ENCODE measurements at regions not wholly inside any gene's neighbourhood (a gene's known extent, or its start where the extent isn't known, plus 50 kb on each side); places are given as distances from the start of the nearest gene placed in this dataset.

DNA sequence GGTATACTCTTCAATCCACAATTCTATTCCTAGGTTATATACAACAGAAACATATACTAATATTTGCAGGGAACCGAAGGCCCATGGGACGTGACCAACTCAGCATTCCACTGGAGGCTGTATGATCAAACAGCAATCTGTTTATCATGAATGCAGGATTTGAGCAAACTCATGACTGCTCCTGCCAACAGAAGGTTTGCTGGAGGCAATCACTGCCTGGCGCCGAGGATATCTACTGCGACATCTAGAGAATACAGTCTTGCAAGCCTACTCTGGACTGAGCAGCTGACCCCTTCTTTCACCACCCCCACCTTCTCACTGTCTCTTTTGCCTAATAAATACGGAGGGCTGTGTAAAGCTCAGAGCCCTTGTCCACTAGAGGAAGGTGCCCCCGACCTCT, 90.5 kb upstream of the CDH10 start:
- H3K4me1 Mint-ChIP-seq: no peaks in the 10 kb centered on the region
- no peak for DNase-seq
- H3K9me3 ChIP-seq: no peaks in the 10 kb centered on the region
- H3K27ac ChIP-seq (ENCODE audit: low read length): no peak overlapping the region
- H3K4me1 ChIP-seq (ENCODE audit: control insufficient read depth in 1 of 2, extremely low read depth in 1 of 2, insufficient read depth in 2 of 2, low read length in 2 of 2): no peaks in the 10 kb centered on the region
- no peak overlapping the region for H3K27ac Mint-ChIP-seq
- ATAC-seq (replicated peaks in 1 of 4): no peak
- WGBS (ENCODE audit: insufficient coverage): 76% methylated on average over 7 of the region's 7 CpGs
- H3K4me3 Mint-ChIP-seq: no peak overlapping the region
- peaks cover 11 to 32% (median 26%) of the 10 kb centered on the region in 3 donors for H3K9me3 Mint-ChIP-seq
- no peaks in the 10 kb centered on the region for H3K27me3 Mint-ChIP-seq
- CTCF ChIA-PET: no interaction called here
- no peaks in the 10 kb centered on the region for H3K36me3 ChIP-seq (ENCODE audit: control insufficient read depth in 2 of 2, extremely low read depth in 1 of 2, insufficient read depth in 1 of 2, low read length in 1 of 2)
- POLR2A ChIA-PET: no interaction called here
- H3K27me3 ChIP-seq (replicated peaks in 1 of 2; ENCODE audit: control insufficient read depth in 2 of 2, extremely low read depth in 1 of 2, insufficient read depth in 2 of 2, low read length in 1 of 2): no peaks in the 10 kb centered on the region
- H3K4me3 ChIP-seq (ENCODE audit: control insufficient read depth in 1 of 2, extremely low read depth in 1 of 2, low read length in 1 of 2): no peak overlapping the region
- H3K36me3 Mint-ChIP-seq: no peaks in the 10 kb centered on the region

DNA sequence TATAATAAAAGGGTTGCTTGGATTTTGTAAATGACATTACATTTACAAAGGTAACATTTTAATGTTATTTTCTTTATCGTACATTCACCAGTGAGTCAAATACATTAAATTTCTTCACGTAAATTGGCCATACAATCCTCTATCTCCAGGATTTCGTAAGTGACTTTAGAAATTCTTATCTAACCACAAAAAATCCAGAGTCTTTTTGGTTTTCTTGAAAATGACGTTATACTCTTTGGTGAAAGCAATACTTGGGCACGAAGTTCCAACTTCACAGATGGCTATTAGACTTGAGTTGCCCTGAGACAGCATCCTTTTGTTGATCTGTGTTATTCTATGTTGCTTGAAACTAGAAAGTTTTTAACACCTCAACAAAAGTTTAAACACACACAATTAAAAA, 87.4 kb upstream of the CDH10 start:
- Mint-ChIP-seq H3K27ac (no peak overlapping the region), H3K36me3 (no peaks in the 10 kb centered on the region), H3K4me3 (no peak overlapping the region), H3K4me1 (no peaks in the 10 kb centered on the region), H3K27me3 (no peaks in the 10 kb centered on the region), H3K9me3 (peaks cover 16 to 36% (median 27%) of the 10 kb centered on the region in 3 donors)
- DNase-seq (no peak), ATAC-seq (replicated peaks in 1 of 4) (no peak)
- Histone ChIP-seq H3K27me3 (replicated peaks in 1 of 2; ENCODE audit: control insufficient read depth in 2 of 2, extremely low read depth in 1 of 2, insufficient read depth in 2 of 2, low read length in 1 of 2) (no peaks in the 10 kb centered on the region), H3K36me3 (ENCODE audit: control insufficient read depth in 2 of 2, extremely low read depth in 1 of 2, insufficient read depth in 1 of 2, low read length in 1 of 2) (no peaks in the 10 kb centered on the region), H3K9me3 (no peaks in the 10 kb centered on the region), H3K4me1 (ENCODE audit: control insufficient read depth in 1 of 2, extremely low read depth in 1 of 2, insufficient read depth in 2 of 2, low read length in 2 of 2) (no peaks in the 10 kb centered on the region), H3K27ac (ENCODE audit: low read length) (no peak overlapping the region), H3K4me3 (ENCODE audit: control insufficient read depth in 1 of 2, extremely low read depth in 1 of 2, low read length in 1 of 2) (no peak overlapping the region)
- ChIA-PET POLR2A (no interaction called here), CTCF (no interaction called here)
- WGBS (ENCODE audit: insufficient coverage): 83% methylated on average over 1 of the region's 5 CpGs

DNA sequence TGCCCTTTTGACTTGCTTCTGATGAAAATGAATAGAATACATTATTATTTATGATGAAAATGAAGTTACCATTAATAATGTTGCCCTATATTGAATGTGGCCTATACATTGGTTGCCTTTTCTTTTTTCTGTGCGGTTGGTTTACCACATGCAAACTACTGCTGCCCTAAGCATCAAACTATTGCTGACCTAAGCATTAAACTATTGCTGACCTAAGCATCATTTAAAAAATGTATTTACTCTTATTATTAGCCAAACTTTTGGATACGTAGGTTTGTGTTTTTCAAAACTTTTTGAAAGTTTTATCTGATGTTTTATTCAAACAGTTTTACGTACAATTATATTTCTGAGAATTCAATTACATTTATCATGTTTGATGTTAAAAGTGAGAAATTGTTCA, 76.0 kb upstream of the CDH10 start:
- ATAC-seq (replicated peaks in 1 of 4) (no peak), DNase-seq (no peak)
- H3K27me3 Mint-ChIP-seq: no peaks in the 10 kb centered on the region
- H3K27ac Mint-ChIP-seq: no peak overlapping the region
- peaks cover 11 to 26% (median 12%) of the 10 kb centered on the region in 3 donors for H3K9me3 Mint-ChIP-seq
- no peaks in the 10 kb centered on the region for H3K4me1 ChIP-seq (ENCODE audit: control insufficient read depth in 1 of 2, extremely low read depth in 1 of 2, insufficient read depth in 2 of 2, low read length in 2 of 2)
- H3K4me1 Mint-ChIP-seq: no peaks in the 10 kb centered on the region
- no peaks in the 10 kb centered on the region for H3K9me3 ChIP-seq
- no peak overlapping the region for H3K4me3 ChIP-seq (ENCODE audit: control insufficient read depth in 1 of 2, extremely low read depth in 1 of 2, low read length in 1 of 2)
- no peaks in the 10 kb centered on the region for H3K27me3 ChIP-seq (replicated peaks in 1 of 2; ENCODE audit: control insufficient read depth in 2 of 2, extremely low read depth in 1 of 2, insufficient read depth in 2 of 2, low read length in 1 of 2)
- no peak overlapping the region for H3K27ac ChIP-seq (ENCODE audit: low read length)
- H3K36me3 ChIP-seq (ENCODE audit: control insufficient read depth in 2 of 2, extremely low read depth in 1 of 2, insufficient read depth in 1 of 2, low read length in 1 of 2): no peaks in the 10 kb centered on the region
- CTCF ChIA-PET: no interaction called here
- no CpG with 5 or more reads among the region's 3 CpGs for WGBS (ENCODE audit: insufficient coverage)
- POLR2A ChIA-PET: no interaction called here
- no peak overlapping the region for H3K4me3 Mint-ChIP-seq
- H3K36me3 Mint-ChIP-seq: no peaks in the 10 kb centered on the region

DNA sequence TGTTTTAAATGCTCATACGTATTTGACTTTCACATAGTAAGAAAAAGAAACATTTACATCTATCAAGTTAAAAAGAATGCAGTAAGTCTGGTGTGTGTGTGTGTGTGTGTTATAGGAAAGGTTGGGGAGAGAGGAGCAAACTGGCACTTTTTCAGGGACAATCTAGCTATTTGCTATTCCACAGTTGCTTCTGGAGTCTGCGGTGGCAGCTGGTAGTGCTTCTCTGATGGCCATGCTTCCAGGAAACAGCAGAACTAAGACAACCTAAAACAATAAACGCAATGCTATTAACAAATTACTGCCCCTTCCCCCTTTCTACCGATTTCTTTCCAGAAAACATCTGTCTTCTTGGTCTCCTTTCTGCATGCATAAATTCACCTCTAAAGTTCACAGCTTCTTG, 70.0 kb upstream of the CDH10 start:
- Histone ChIP-seq H3K27me3 (replicated peaks in 1 of 2; ENCODE audit: control insufficient read depth in 2 of 2, extremely low read depth in 1 of 2, insufficient read depth in 2 of 2, low read length in 1 of 2) (no peaks in the 10 kb centered on the region), H3K27ac (ENCODE audit: low read length) (no peak overlapping the region), H3K4me1 (ENCODE audit: control insufficient read depth in 1 of 2, extremely low read depth in 1 of 2, insufficient read depth in 2 of 2, low read length in 2 of 2) (no peaks in the 10 kb centered on the region), H3K4me3 (ENCODE audit: control insufficient read depth in 1 of 2, extremely low read depth in 1 of 2, low read length in 1 of 2) (no peak overlapping the region), H3K9me3 (no peaks in the 10 kb centered on the region), H3K36me3 (ENCODE audit: control insufficient read depth in 2 of 2, extremely low read depth in 1 of 2, insufficient read depth in 1 of 2, low read length in 1 of 2) (no peaks in the 10 kb centered on the region)
- Mint-ChIP-seq H3K4me1 (no peaks in the 10 kb centered on the region), H3K36me3 (no peaks in the 10 kb centered on the region), H3K4me3 (no peak overlapping the region), H3K27me3 (no peaks in the 10 kb centered on the region), H3K27ac (no peak overlapping the region), H3K9me3 (peaks cover 9 to 20% (median 16%) of the 10 kb centered on the region in 3 donors)
- POLR2A ChIA-PET: no interaction called here
- CTCF ChIA-PET: no interaction called here
- WGBS (ENCODE audit: insufficient coverage): 60% methylated on average over 3 of the region's 4 CpGs
- DNase-seq (no peak), ATAC-seq (replicated peaks in 1 of 4) (no peak)

DNA sequence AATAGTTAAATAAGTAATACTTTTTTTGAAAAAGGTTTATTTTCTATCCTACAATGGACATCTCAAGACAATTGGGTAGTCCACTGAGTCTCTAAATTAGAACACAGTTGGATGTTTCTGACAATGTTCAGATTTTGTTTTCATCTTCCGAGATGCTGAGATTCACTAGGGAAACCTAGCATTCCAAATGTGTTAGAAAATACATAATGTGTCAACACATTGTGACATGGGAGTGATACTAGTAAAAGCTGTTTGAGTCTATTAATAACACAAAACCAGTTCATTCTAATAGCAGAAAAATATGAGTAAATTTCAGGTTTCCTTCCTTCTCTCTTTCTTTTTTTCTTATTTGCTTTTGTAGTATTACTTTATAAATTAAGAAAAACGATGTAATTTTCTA, 68.2 kb upstream of the CDH10 start:
- no peaks in the 10 kb centered on the region for H3K36me3 ChIP-seq (ENCODE audit: control insufficient read depth in 2 of 2, extremely low read depth in 1 of 2, insufficient read depth in 1 of 2, low read length in 1 of 2)
- H3K9me3 Mint-ChIP-seq: peaks cover 5 to 15% (median 12%) of the 10 kb centered on the region in 3 donors
- H3K36me3 Mint-ChIP-seq: no peaks in the 10 kb centered on the region
- no peaks in the 10 kb centered on the region for H3K4me1 ChIP-seq (ENCODE audit: control insufficient read depth in 1 of 2, extremely low read depth in 1 of 2, insufficient read depth in 2 of 2, low read length in 2 of 2)
- ATAC-seq (replicated peaks in 1 of 4) (no peak), DNase-seq (no peak)
- no peak overlapping the region for H3K4me3 ChIP-seq (ENCODE audit: control insufficient read depth in 1 of 2, extremely low read depth in 1 of 2, low read length in 1 of 2)
- H3K9me3 ChIP-seq: no peaks in the 10 kb centered on the region
- H3K27me3 Mint-ChIP-seq: no peaks in the 10 kb centered on the region
- no peak overlapping the region for H3K4me3 Mint-ChIP-seq
- ChIA-PET CTCF (no interaction called here), POLR2A (no interaction called here)
- no peak overlapping the region for H3K27ac Mint-ChIP-seq
- no peaks in the 10 kb centered on the region for H3K27me3 ChIP-seq (replicated peaks in 1 of 2; ENCODE audit: control insufficient read depth in 2 of 2, extremely low read depth in 1 of 2, insufficient read depth in 2 of 2, low read length in 1 of 2)
- no CpG with 5 or more reads among the region's 2 CpGs for WGBS (ENCODE audit: insufficient coverage)
- no peaks in the 10 kb centered on the region for H3K4me1 Mint-ChIP-seq
- no peak overlapping the region for H3K27ac ChIP-seq (ENCODE audit: low read length)

DNA sequence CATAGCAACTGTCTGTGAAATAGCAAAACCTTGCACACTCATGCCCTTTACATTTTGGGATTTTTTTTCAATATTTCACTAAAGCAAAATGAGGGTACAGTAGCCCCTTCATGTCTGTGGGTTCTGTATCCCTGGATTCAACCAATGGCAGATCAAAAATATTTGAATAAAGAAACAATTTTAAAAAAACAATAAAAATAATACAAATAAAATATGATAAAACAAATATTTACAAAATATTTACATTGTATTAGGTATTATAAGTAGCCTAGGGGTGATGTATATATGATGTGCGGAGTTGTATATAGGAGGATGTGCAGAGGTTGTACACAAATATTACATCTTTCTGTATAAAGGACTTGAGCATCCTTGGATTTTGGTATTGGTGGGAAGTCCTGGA, 67.3 kb upstream of the CDH10 start:
- Histone ChIP-seq H3K27me3 (replicated peaks in 1 of 2; ENCODE audit: control insufficient read depth in 2 of 2, extremely low read depth in 1 of 2, insufficient read depth in 2 of 2, low read length in 1 of 2) (no peaks in the 10 kb centered on the region), H3K4me3 (ENCODE audit: control insufficient read depth in 1 of 2, extremely low read depth in 1 of 2, low read length in 1 of 2) (no peak overlapping the region), H3K27ac (ENCODE audit: low read length) (no peak overlapping the region), H3K4me1 (ENCODE audit: control insufficient read depth in 1 of 2, extremely low read depth in 1 of 2, insufficient read depth in 2 of 2, low read length in 2 of 2) (no peaks in the 10 kb centered on the region), H3K9me3 (no peaks in the 10 kb centered on the region), H3K36me3 (ENCODE audit: control insufficient read depth in 2 of 2, extremely low read depth in 1 of 2, insufficient read depth in 1 of 2, low read length in 1 of 2) (no peaks in the 10 kb centered on the region)
- ChIA-PET POLR2A (no interaction called here), CTCF (no interaction called here)
- no peak overlapping the region for H3K4me3 Mint-ChIP-seq
- peaks cover 7 to 20% (median 15%) of the 10 kb centered on the region in 3 donors for H3K9me3 Mint-ChIP-seq
- WGBS (ENCODE audit: insufficient coverage): no CpG with 5 or more reads among the region's 1 CpG
- H3K36me3 Mint-ChIP-seq: no peaks in the 10 kb centered on the region
- no peak overlapping the region for H3K27ac Mint-ChIP-seq
- DNase-seq: no peak
- ATAC-seq (replicated peaks in 1 of 4): no peak
- H3K27me3 Mint-ChIP-seq: no peaks in the 10 kb centered on the region
- H3K4me1 Mint-ChIP-seq: no peaks in the 10 kb centered on the region

DNA sequence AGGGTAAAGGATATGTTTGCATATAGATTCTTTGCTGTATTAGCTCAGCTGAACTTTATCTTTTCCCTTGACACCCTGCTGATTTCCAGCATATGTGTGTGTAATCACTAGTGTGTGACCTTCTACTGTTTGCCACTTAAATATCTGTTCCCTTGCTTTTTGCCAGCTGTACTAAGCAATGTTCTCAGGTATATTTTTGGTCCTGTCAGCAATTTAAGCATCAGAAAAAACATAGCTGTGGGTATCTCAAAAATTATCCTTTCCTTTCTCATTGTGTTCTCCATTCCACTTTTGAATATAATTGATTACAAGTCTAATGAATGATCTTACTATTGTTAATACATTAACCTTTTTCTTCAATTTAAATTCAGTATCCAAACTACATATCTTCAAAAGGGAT, 59.2 kb upstream of the CDH10 start:
- CTCF ChIA-PET: no interaction called here
- no peaks in the 10 kb centered on the region for H3K36me3 ChIP-seq (ENCODE audit: control insufficient read depth in 2 of 2, extremely low read depth in 1 of 2, insufficient read depth in 1 of 2, low read length in 1 of 2)
- no peaks in the 10 kb centered on the region for H3K9me3 ChIP-seq
- H3K27ac Mint-ChIP-seq: no peak overlapping the region
- ATAC-seq (replicated peaks in 1 of 4) (no peak), DNase-seq (no peak)
- POLR2A ChIA-PET: no interaction called here
- H3K27ac ChIP-seq (ENCODE audit: low read length): no peak overlapping the region
- H3K4me3 ChIP-seq (ENCODE audit: control insufficient read depth in 1 of 2, extremely low read depth in 1 of 2, low read length in 1 of 2): no peak overlapping the region
- H3K9me3 Mint-ChIP-seq: peaks cover 21 to 44% (median 34%) of the 10 kb centered on the region in 3 donors
- no peak overlapping the region for H3K4me3 Mint-ChIP-seq
- H3K4me1 ChIP-seq (ENCODE audit: control insufficient read depth in 1 of 2, extremely low read depth in 1 of 2, insufficient read depth in 2 of 2, low read length in 2 of 2): no peaks in the 10 kb centered on the region
- H3K4me1 Mint-ChIP-seq: no peaks in the 10 kb centered on the region
- H3K36me3 Mint-ChIP-seq: no peaks in the 10 kb centered on the region
- no peaks in the 10 kb centered on the region for H3K27me3 Mint-ChIP-seq
- H3K27me3 ChIP-seq (replicated peaks in 1 of 2; ENCODE audit: control insufficient read depth in 2 of 2, extremely low read depth in 1 of 2, insufficient read depth in 2 of 2, low read length in 1 of 2): no peaks in the 10 kb centered on the region
